GM12878 (cell line): ENCODE measurements at regions not wholly inside any gene's neighbourhood (a gene's known extent, or its start where the extent isn't known, plus 50 kb on each side); places are given as distances from the start of the nearest gene placed in this dataset.

Experiments
- ATAC-seq: fragments of 200-7000 bp; cut with Tn5 transposase; 3 replicates; pipeline ENCODE4 v1.9.1; 2020; ENCODE audit warnings: mild to moderate bottlenecking, moderate library complexity
- BruUV-seq: library from RNA; stranded (reverse); fragments of 400-500 nt; replicated peaks from 2 replicates; lab custom pipeline; 2021; lab: Mats Ljungman, UMichigan
- CTCF ChIA-PET: fragments of 300-600 bp; sonication (Branson Sonifier 250); formaldehyde crosslinking; extraction: SDS; loops from one replicate; lab custom pipeline; 2021; ENCODE audit warnings: inconsistent platforms; lab: Yijun Ruan, JAX
- POLR2A ChIA-PET: fragments of 350-600 bp; formaldehyde crosslinking; extraction: SDS; loops from one replicate; lab custom pipeline; 2021; ENCODE audit warnings: inconsistent platforms; lab: Charles Lee
- RAD21 ChIA-PET: fragments of 300-600 bp; sonication (Branson Sonifier 250); formaldehyde crosslinking; loops from one replicate; lab custom pipeline; 2023; ENCODE audit warnings: antibody characterized with exemption; ENCODE audit not compliant: unreplicated experiment; lab: Charles Lee
- SMC1A ChIA-PET: fragments of 300-600 bp; sonication (Branson Sonifier 250); formaldehyde crosslinking; loops from one replicate; lab custom pipeline; 2023; ENCODE audit not compliant: unreplicated experiment, uncharacterized antibody; lab: Charles Lee
- DNase-seq: peaks from one replicate; pipeline ENCODE4 v3.0.0-alpha.2; 2011; ENCODE audit warnings: low read depth, low spot score
- FAIRE-seq: peaks from 3 replicates; lab custom pipeline; 2011; peaks lifted over from hg19 to GRCh38; lab: Jason Lieb, UNC
- H2AFZ ChIP-seq: 2 replicates; pipeline ENCODE4 v1.6.0; 2011; ENCODE audit warnings: low read depth, low read length, control low read depth; ENCODE audit not compliant: control insufficient read depth
- H3K27ac ChIP-seq: 2 replicates; pipeline ENCODE4 v1.5.1; 2011; ENCODE audit warnings: control low read depth; ENCODE audit not compliant: control insufficient read depth, insufficient read depth
- H3K27me3 ChIP-seq, 2 experiments: replicated peaks in 1 of 2; 2 replicates each; pipeline versions ENCODE4 v1.6.0 to v1.6.1; 2011; ENCODE audit warnings: low read length in 1 of 2; ENCODE audit not compliant: control insufficient read depth in 2 of 2, insufficient read depth in 2 of 2
- H3K36me3 ChIP-seq, 2 experiments: 2 replicates each; pipeline ENCODE4 v1.5.1; 2011; ENCODE audit warnings: low read length in 1 of 2; ENCODE audit not compliant: control insufficient read depth in 2 of 2, insufficient read depth in 2 of 2
- H3K4me1 ChIP-seq: 2 replicates; pipeline ENCODE4 v1.6.1; 2011; ENCODE audit warnings: mild to moderate bottlenecking, low read length, moderate library complexity, mixed read lengths; ENCODE audit not compliant: control insufficient read depth, insufficient read depth
- H3K4me2 ChIP-seq: 2 replicates; pipeline ENCODE4 v1.6.0; 2011; ENCODE audit warnings: control low read depth; ENCODE audit not compliant: control insufficient read depth, insufficient read depth
- H3K4me3 ChIP-seq: fragments of 200-600 bp; sonication (generic); 2 replicates; pipeline ENCODE4 v1.5.1; 2016
- H3K79me2 ChIP-seq: 2 replicates; pipeline ENCODE4 v1.6.0; 2011; ENCODE audit warnings: low read length; ENCODE audit not compliant: control insufficient read depth, insufficient read depth
- H3K9ac ChIP-seq: 2 replicates; pipeline ENCODE4 v1.8.0; 2011; ENCODE audit warnings: low read length, control low read depth, mixed read lengths; ENCODE audit not compliant: control insufficient read depth, insufficient read depth
- H3K9me3 ChIP-seq: replicated peaks from 3 replicates; pipeline ENCODE4 v1.5.1; 2011; ENCODE audit warnings: mild to moderate bottlenecking, low read length; ENCODE audit not compliant: control insufficient read depth, insufficient read depth
- H4K20me1 ChIP-seq: 2 replicates; pipeline ENCODE4 v1.6.0; 2011; ENCODE audit not compliant: control insufficient read depth, insufficient read depth
- CHD2 ChIP-seq: IDR thresholded peaks from 2 replicates; pipeline ENCODE4 v1.6.1; 2011; ENCODE audit warnings: low read depth, low read length, improper control_type of control experiment, borderline replicate concordance
- EP300 ChIP-seq, 2 experiments: fragments of 150-350 bp in 1 of 2; IDR thresholded peaks; 2 replicates each; pipeline ENCODE4 v1.6.1; 2011 to 2012; ENCODE audit warnings: low read depth in 2 of 2, low read length in 2 of 2, borderline replicate concordance in 1 of 2, improper control_type of control experiment in 1 of 2, inconsistent platforms in 1 of 2; ENCODE audit not compliant: control insufficient read depth in 1 of 2
- ESRRA ChIP-seq: IDR thresholded peaks from 2 replicates; pipeline ENCODE4 v1.6.1; 2012; ENCODE audit warnings: mild to moderate bottlenecking, low read length, improper control_type of control experiment
- FOXM1 ChIP-seq: IDR thresholded peaks from 2 replicates; pipeline ENCODE4 v1.6.1; 2012; ENCODE audit warnings: low read depth, mild to moderate bottlenecking, inconsistent platforms, low read length, moderate library complexity
- GABPA ChIP-seq: IDR thresholded peaks from 2 replicates; pipeline ENCODE4 v1.6.1; 2014; ENCODE audit warnings: antibody characterized with exemption, low read depth, mild to moderate bottlenecking, inconsistent platforms
- JUND ChIP-seq: IDR thresholded peaks from 2 replicates; pipeline ENCODE4 v1.6.1; 2012; ENCODE audit warnings: low read depth, mild to moderate bottlenecking, low read length, improper control_type of control experiment, moderate library complexity
- NBN ChIP-seq: fragments of 450-650 bp; IDR thresholded peaks from 2 replicates; pipeline ENCODE4 v1.6.1; 2016
- NFIC ChIP-seq: IDR thresholded peaks from 2 replicates; pipeline ENCODE4 v1.6.1; 2012; ENCODE audit warnings: low read depth, mild to moderate bottlenecking, inconsistent platforms, low read length, moderate library complexity
- PAX8 ChIP-seq: fragments of 450-650 bp; IDR thresholded peaks from 2 replicates; pipeline ENCODE4 v1.6.1; 2017; ENCODE audit warnings: mild to moderate bottlenecking, moderate library complexity
- RFX5 ChIP-seq: IDR thresholded peaks from 2 replicates; pipeline ENCODE4 v1.6.1; 2011; ENCODE audit warnings: low read depth, low read length, improper control_type of control experiment
- TARDBP ChIP-seq: IDR thresholded peaks from 2 replicates; pipeline ENCODE4 v1.6.1; 2016; ENCODE audit warnings: borderline replicate concordance
- TBL1XR1 ChIP-seq: IDR thresholded peaks from 2 replicates; pipeline ENCODE4 v1.6.1; 2012; ENCODE audit warnings: low read depth, low read length, improper control_type of control experiment
- TCF12 ChIP-seq: IDR thresholded peaks from 2 replicates; pipeline ENCODE4 v1.6.1; 2011; ENCODE audit warnings: low read depth, mild to moderate bottlenecking, low read length
- YBX1 ChIP-seq: fragments of 450-650 bp; IDR thresholded peaks from 2 replicates; pipeline ENCODE4 v1.6.1; 2016; ENCODE audit warnings: antibody characterized with exemption
- ZBED1 ChIP-seq: IDR thresholded peaks from 2 replicates; pipeline ENCODE4 v1.6.1; 2016; ENCODE audit warnings: borderline replicate concordance
- WGBS: methylation state at CpG from one replicate; pipeline ENCODE4 v1.1.6; 2016; ENCODE audit warnings: low lambda C conversion rate; ENCODE audit not compliant: insufficient replicate concordance, insufficient coverage; ENCODE audit errors: missing lambda C conversion rate; 5-methylcytosine and 5-hydroxymethylcytosine counted together
- in situ Hi-C: fragments of 300-500 bp; cut with MboI; formaldehyde crosslinking; loops from 9 replicates; pipeline ENCODE4 v1.14.3; 2018; ENCODE audit warnings: mixed read lengths
- intact Hi-C: fragments of 100-400 bp; cut with micrococcal nuclease; formaldehyde crosslinking; loops from one replicate; pipeline ENCODE4 v1.14.2; 2022; ENCODE audit not compliant: unreplicated experiment
- TF ChIP-seq, protein P1 (sequence below): fragments of 150-350 bp; IDR thresholded peaks from 2 replicates; pipeline ENCODE4 v1.6.1; 2016; ENCODE audit warnings: low read depth, low read length
- TF ChIP-seq, protein P2 (sequence below), 3 experiments: IDR thresholded peaks in 2 of 3; conservative IDR thresholded peaks in 1 of 3; 2 replicates each; pipeline ENCODE4 v1.5.1; 2011; ENCODE audit warnings: low read depth in 3 of 3, low read length in 3 of 3, mild to moderate bottlenecking in 3 of 3, control low read depth in 2 of 3, moderate library complexity in 2 of 3, inconsistent platforms in 1 of 3, mixed read lengths in 1 of 3; ENCODE audit not compliant: control insufficient read depth in 2 of 3, insufficient read depth in 1 of 3; ENCODE audit errors: extremely low read depth in 1 of 3
- TF ChIP-seq, protein P3 (sequence below): fragments of 450-650 bp; IDR thresholded peaks from 2 replicates; pipeline ENCODE4 v1.6.1; 2014; ENCODE audit warnings: mild to moderate bottlenecking

DNA sequence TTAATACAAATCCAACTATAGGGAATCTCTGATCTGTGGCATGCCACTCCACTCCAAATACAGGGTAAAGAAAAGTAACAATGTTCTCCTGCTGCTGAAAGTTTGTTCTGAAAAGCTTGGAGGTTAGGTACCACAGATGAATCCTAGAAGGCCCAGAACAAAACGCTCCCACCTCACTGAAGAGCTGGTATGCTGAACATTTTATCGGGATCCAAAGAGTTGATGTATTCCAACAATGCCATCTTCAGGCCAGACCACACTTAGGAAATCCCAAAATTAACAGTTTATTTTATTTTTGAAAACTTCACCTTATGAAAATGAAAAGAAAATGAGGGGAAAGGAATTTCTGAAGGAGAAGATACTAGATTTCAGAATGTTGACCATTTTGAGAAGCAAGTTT lies 145.1 kb upstream of the CDH19 start:
- in situ Hi-C loops = no loop called here
- FAIRE-seq = no peak
- no TSS peak for BruUV-seq

DNA sequence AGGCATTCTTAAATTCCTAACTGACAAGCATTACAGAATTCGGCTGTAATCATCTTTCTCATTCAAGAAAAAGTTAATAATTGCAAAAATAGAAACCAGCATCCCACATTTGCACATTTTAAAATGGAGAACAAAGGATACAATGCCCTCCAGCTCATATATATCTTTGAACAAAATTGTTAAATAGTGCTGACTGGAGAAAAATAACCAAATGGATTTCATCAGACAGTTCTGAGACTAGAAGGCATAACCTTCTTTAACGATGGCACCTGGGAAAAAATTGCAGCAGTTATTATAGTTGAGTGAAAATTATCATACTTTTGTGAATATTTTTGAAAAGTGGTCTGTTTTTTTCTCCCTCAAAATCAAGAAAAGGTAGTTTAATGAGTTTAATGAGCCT lies 138.9 kb upstream of the CDH19 start:
- Histone ChIP-seq H3K27ac (no peak overlapping the region), H3K4me1 (no peaks in the 10 kb centered on the region), H3K4me3 (no peak overlapping the region), H4K20me1 (no peaks in the 10 kb centered on the region), H3K4me2 (no peak overlapping the region), H3K79me2 (no peaks in the 10 kb centered on the region), H3K36me3 (no peaks in the 10 kb centered on the region), H3K9ac (no peak overlapping the region), H3K27me3 (no peaks in the 10 kb centered on the region), H2AFZ (no peak overlapping the region), H3K9me3 (no peaks in the 10 kb centered on the region)
- POLR2A ChIA-PET = no interaction called here
- SMC1A ChIA-PET = no interaction called here
- WGBS = 2% methylated on average over 2 of the region's 2 CpGs
- CTCF ChIA-PET = no interaction called here
- RAD21 ChIA-PET = no interaction called here
- no peak for ATAC-seq
- BruUV-seq = no TSS peak
- in situ Hi-C loops = no loop called here
- DNase-seq = no peak
- intact Hi-C loops = no loop called here
- FAIRE-seq = no peak
- no peak for TF ChIP-seq ZBED1
- TF ChIP-seq YBX1 = no peak
- TF ChIP-seq JUND = no peak
- TF ChIP-seq FOXM1 = no peak
- TF ChIP-seq, protein P1, sequence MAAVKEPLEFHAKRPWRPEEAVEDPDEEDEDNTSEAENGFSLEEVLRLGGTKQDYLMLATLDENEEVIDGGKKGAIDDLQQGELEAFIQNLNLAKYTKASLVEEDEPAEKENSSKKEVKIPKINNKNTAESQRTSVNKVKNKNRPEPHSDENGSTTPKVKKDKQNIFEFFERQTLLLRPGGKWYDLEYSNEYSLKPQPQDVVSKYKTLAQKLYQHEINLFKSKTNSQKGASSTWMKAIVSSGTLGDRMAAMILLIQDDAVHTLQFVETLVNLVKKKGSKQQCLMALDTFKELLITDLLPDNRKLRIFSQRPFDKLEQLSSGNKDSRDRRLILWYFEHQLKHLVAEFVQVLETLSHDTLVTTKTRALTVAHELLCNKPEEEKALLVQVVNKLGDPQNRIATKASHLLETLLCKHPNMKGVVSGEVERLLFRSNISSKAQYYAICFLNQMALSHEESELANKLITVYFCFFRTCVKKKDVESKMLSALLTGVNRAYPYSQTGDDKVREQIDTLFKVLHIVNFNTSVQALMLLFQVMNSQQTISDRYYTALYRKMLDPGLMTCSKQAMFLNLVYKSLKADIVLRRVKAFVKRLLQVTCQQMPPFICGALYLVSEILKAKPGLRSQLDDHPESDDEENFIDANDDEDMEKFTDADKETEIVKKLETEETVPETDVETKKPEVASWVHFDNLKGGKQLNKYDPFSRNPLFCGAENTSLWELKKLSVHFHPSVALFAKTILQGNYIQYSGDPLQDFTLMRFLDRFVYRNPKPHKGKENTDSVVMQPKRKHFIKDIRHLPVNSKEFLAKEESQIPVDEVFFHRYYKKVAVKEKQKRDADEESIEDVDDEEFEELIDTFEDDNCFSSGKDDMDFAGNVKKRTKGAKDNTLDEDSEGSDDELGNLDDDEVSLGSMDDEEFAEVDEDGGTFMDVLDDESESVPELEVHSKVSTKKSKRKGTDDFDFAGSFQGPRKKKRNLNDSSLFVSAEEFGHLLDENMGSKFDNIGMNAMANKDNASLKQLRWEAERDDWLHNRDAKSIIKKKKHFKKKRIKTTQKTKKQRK = no peak
- TF ChIP-seq GABPA = no peak
- TF ChIP-seq, protein P2, sequence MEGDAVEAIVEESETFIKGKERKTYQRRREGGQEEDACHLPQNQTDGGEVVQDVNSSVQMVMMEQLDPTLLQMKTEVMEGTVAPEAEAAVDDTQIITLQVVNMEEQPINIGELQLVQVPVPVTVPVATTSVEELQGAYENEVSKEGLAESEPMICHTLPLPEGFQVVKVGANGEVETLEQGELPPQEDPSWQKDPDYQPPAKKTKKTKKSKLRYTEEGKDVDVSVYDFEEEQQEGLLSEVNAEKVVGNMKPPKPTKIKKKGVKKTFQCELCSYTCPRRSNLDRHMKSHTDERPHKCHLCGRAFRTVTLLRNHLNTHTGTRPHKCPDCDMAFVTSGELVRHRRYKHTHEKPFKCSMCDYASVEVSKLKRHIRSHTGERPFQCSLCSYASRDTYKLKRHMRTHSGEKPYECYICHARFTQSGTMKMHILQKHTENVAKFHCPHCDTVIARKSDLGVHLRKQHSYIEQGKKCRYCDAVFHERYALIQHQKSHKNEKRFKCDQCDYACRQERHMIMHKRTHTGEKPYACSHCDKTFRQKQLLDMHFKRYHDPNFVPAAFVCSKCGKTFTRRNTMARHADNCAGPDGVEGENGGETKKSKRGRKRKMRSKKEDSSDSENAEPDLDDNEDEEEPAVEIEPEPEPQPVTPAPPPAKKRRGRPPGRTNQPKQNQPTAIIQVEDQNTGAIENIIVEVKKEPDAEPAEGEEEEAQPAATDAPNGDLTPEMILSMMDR (IDR thresholded peaks at IDR 0.05 in 2 of 3, conservative IDR thresholded peaks at IDR 0.05 in 1 of 3; ENCODE audit: control insufficient read depth in 2 of 3, extremely low read depth in 1 of 3, insufficient read depth in 1 of 3, low read depth in 3 of 3, low read length in 3 of 3) = no peak

More for the DNA sequence above, 145.1 kb upstream of the CDH19 start:
- Histone ChIP-seq H3K36me3 (no peaks in the 10 kb centered on the region), H3K4me1 (no peaks in the 10 kb centered on the region), H3K79me2 (no peaks in the 10 kb centered on the region), H2AFZ (no peak overlapping the region), H3K4me3 (no peak overlapping the region), H3K9me3 (no peaks in the 10 kb centered on the region), H3K9ac (no peak overlapping the region), H4K20me1 (no peaks in the 10 kb centered on the region), H3K4me2 (no peak overlapping the region), H3K27me3 (no peaks in the 10 kb centered on the region), H3K27ac (no peak overlapping the region)
- CTCF ChIA-PET = no interaction called here
- DNase-seq (no peak), ATAC-seq (no peak)
- intact Hi-C loops = no loop called here
- 47% methylated on average over 2 of the region's 2 CpGs for WGBS
- POLR2A ChIA-PET = no interaction called here
- TF ChIP-seq, protein P3, sequence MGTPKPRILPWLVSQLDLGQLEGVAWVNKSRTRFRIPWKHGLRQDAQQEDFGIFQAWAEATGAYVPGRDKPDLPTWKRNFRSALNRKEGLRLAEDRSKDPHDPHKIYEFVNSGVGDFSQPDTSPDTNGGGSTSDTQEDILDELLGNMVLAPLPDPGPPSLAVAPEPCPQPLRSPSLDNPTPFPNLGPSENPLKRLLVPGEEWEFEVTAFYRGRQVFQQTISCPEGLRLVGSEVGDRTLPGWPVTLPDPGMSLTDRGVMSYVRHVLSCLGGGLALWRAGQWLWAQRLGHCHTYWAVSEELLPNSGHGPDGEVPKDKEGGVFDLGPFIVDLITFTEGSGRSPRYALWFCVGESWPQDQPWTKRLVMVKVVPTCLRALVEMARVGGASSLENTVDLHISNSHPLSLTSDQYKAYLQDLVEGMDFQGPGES = no peak
- TF ChIP-seq NBN (no peak), TCF12 (no peak), RFX5 (no peak), GABPA (no peak), TARDBP (no peak), TBL1XR1 (no peak), PAX8 (no peak), ESRRA (no peak), CHD2 (no peak), EP300 (IDR thresholded peaks at IDR 0.05; ENCODE audit: borderline replicate concordance in 1 of 2, control insufficient read depth in 1 of 2, low read depth in 2 of 2, low read length in 2 of 2) (no peak), NFIC (no peak)
- SMC1A ChIA-PET = no interaction called here
- RAD21 ChIA-PET = no interaction called here
